Fibroblast of lung (primary cell): ENCODE measurements at regions not wholly inside any gene's neighbourhood (a gene's known extent, or its start where the extent isn't known, plus 50 kb on each side); places are given as distances from the start of the nearest gene placed in this dataset.

ENCODE experiments used
- DNase-seq, 2 donors: peaks; one replicate each; pipeline versions ENCODE4 v3.0.0 to v3.0.0-alpha.2; 2010; ENCODE audit warnings: low read depth in 2 of 2
- H2AFZ ChIP-seq: 2 replicates; pipeline ENCODE4 v1.5.1; 2012; ENCODE audit warnings: low read length, control low read depth, inconsistent platforms
- H3K27ac ChIP-seq: 2 replicates; pipeline ENCODE4 v1.5.1; 2011; ENCODE audit warnings: low read length, control low read depth; ENCODE audit not compliant: insufficient read depth
- H3K27me3 ChIP-seq: 2 replicates; pipeline ENCODE4 v1.5.1; 2011; ENCODE audit warnings: mild to moderate bottlenecking, low read length; ENCODE audit not compliant: control insufficient read depth, insufficient read depth
- H3K36me3 ChIP-seq: 2 replicates; pipeline ENCODE4 v1.5.1; 2011; ENCODE audit warnings: low read length; ENCODE audit not compliant: control insufficient read depth, insufficient read depth
- H3K4me1 ChIP-seq: 2 replicates; pipeline ENCODE4 v1.5.1; 2011; ENCODE audit warnings: low read length; ENCODE audit not compliant: control insufficient read depth, insufficient read depth; ENCODE audit errors: extremely low read depth
- H3K4me2 ChIP-seq: 2 replicates; pipeline ENCODE4 v1.5.1; 2011; ENCODE audit warnings: low read length, control low read depth; ENCODE audit not compliant: insufficient read depth; ENCODE audit errors: extremely low read depth
- H3K4me3 ChIP-seq, 4 experiments: fragments of 200-600 bp in 1 of 4; sonication (generic) in 1 of 4; replicated peaks in 1 of 4; 2 replicates each; pipeline ENCODE4 v1.5.1; 2011 to 2016; ENCODE audit warnings: low read length in 4 of 4, low read depth in 3 of 4, mild to moderate bottlenecking in 3 of 4, control low read depth in 2 of 4, inconsistent platforms in 1 of 4, mixed read lengths in 1 of 4; ENCODE audit not compliant: insufficient read depth in 1 of 4; ENCODE audit errors: control extremely low read depth in 1 of 4
- H3K79me2 ChIP-seq: 2 replicates; pipeline ENCODE4 v1.5.1; 2012; ENCODE audit warnings: mild to moderate bottlenecking, low read length, inconsistent platforms; ENCODE audit not compliant: control insufficient read depth, insufficient read depth
- H3K9ac ChIP-seq: 2 replicates; pipeline ENCODE4 v1.5.1; 2011; ENCODE audit warnings: mild to moderate bottlenecking, low read length, control low read depth; ENCODE audit not compliant: insufficient read depth
- H3K9me3 ChIP-seq: 2 replicates; pipeline ENCODE4 v1.5.1; 2012; ENCODE audit warnings: low read depth, low read length; ENCODE audit not compliant: control insufficient read depth, insufficient read depth
- H4K20me1 ChIP-seq: 2 replicates; pipeline ENCODE4 v1.5.1; 2011; ENCODE audit warnings: low read length; ENCODE audit not compliant: control insufficient read depth, insufficient read depth; ENCODE audit errors: extremely low read depth
- EZH2 ChIP-seq: IDR thresholded peaks from 2 replicates; pipeline ENCODE4 v1.5.1; 2012; ENCODE audit warnings: low read length, control low read depth, mild to moderate bottlenecking; ENCODE audit errors: missing control alignments
- TF ChIP-seq, protein P1 (sequence below), 2 donors: IDR thresholded peaks in 1 of 2; conservative IDR thresholded peaks in 1 of 2; 1 replicate in 1 of 2; 2 replicates in 1 of 2; pipeline ENCODE4 v1.5.1; 2011 to 2012; ENCODE audit warnings: low read length in 2 of 2, control low read depth in 1 of 2, inconsistent platforms in 1 of 2, low read depth in 1 of 2, mild to moderate bottlenecking in 1 of 2

DNA sequence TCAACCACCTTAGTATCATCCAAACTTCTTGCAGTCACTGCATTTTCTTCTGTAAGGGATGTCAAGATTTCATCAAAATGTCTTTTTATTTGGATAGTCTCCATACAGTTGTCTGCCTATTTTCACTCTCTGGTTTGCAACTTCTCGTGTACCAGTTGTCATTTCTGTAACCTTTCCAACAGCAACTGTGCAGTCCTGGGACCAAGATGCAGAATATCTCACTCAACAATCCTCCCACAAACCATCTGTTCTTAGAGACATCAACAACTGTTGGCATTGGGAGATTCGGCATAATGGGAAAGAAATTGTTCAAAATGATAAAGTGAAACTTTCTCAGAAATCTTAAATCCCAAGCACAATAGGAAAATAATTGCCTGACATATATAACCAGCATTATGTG, 933.6 kb upstream of the SLC39A10 start:
- H3K27ac ChIP-seq: no peak overlapping the region

GRCh38 chr2:194721227-194721626, 935.8 kb upstream of the SLC39A10 start:
- DNase-seq: no peak
- no peaks in the 10 kb centered on the region for H3K36me3 ChIP-seq
- H3K4me1 ChIP-seq: no peaks in the 10 kb centered on the region
- TF ChIP-seq, protein P1, sequence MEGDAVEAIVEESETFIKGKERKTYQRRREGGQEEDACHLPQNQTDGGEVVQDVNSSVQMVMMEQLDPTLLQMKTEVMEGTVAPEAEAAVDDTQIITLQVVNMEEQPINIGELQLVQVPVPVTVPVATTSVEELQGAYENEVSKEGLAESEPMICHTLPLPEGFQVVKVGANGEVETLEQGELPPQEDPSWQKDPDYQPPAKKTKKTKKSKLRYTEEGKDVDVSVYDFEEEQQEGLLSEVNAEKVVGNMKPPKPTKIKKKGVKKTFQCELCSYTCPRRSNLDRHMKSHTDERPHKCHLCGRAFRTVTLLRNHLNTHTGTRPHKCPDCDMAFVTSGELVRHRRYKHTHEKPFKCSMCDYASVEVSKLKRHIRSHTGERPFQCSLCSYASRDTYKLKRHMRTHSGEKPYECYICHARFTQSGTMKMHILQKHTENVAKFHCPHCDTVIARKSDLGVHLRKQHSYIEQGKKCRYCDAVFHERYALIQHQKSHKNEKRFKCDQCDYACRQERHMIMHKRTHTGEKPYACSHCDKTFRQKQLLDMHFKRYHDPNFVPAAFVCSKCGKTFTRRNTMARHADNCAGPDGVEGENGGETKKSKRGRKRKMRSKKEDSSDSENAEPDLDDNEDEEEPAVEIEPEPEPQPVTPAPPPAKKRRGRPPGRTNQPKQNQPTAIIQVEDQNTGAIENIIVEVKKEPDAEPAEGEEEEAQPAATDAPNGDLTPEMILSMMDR (conservative IDR thresholded peaks at IDR 0.05 in 1 of 2, IDR thresholded peaks at IDR 0.05 in 1 of 2; ENCODE audit: low read depth in 1 of 2, low read length in 2 of 2): no peak
- no peak for TF ChIP-seq EZH2
- no peak overlapping the region for H3K4me2 ChIP-seq
- H3K9me3 ChIP-seq: no peaks in the 10 kb centered on the region
- no peak overlapping the region for H3K27ac ChIP-seq
- no peak overlapping the region for H3K4me3 ChIP-seq
- H3K9ac ChIP-seq: no peak overlapping the region
- H4K20me1 ChIP-seq: no peaks in the 10 kb centered on the region
- H3K27me3 ChIP-seq: no peaks in the 10 kb centered on the region
- H3K79me2 ChIP-seq: no peaks in the 10 kb centered on the region
- H2AFZ ChIP-seq: no peak overlapping the region

More for the DNA sequence above, 933.6 kb upstream of the SLC39A10 start:
- Histone ChIP-seq H3K36me3 (no peaks in the 10 kb centered on the region), H2AFZ (no peak overlapping the region), H4K20me1 (no peaks in the 10 kb centered on the region), H3K4me2 (no peak overlapping the region), H3K4me1 (no peaks in the 10 kb centered on the region), H3K9ac (no peak overlapping the region), H3K27me3 (no peaks in the 10 kb centered on the region), H3K79me2 (no peaks in the 10 kb centered on the region), H3K4me3 (no peak overlapping the region), H3K9me3 (no peaks in the 10 kb centered on the region)
- TF ChIP-seq EZH2: no peak
- TF ChIP-seq, protein P1 (conservative IDR thresholded peaks at IDR 0.05 in 1 of 2, IDR thresholded peaks at IDR 0.05 in 1 of 2; ENCODE audit: low read depth in 1 of 2, low read length in 2 of 2): no peak
- no peak for DNase-seq

DNA sequence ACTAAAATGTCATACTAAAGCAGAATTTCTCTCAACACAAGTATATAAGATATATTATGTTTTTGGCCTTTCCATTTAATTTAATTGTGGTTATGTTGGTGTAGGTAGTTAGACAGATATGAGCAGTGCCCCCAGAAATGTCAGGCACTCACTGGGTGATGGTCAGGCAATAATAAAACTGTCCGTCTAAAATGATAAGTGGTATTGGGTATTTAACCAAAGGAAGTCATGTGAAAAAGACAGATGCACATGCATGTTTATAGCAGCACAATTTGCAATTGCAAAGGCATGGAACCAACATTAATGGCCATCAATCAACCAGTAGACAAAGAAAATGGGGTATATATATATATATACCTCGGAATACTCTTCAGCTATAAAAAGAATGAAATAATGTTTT, 936.6 kb upstream of the SLC39A10 start:
- Histone ChIP-seq H3K4me1 (no peaks in the 10 kb centered on the region), H2AFZ (no peak overlapping the region), H3K4me2 (no peak overlapping the region), H3K36me3 (no peaks in the 10 kb centered on the region), H3K27ac (no peak overlapping the region), H3K9ac (no peak overlapping the region), H3K4me3 (no peak overlapping the region), H4K20me1 (no peaks in the 10 kb centered on the region), H3K79me2 (no peaks in the 10 kb centered on the region), H3K27me3 (no peaks in the 10 kb centered on the region), H3K9me3 (no peaks in the 10 kb centered on the region)
- no peak for DNase-seq
- TF ChIP-seq EZH2: no peak
- TF ChIP-seq, protein P1 (conservative IDR thresholded peaks at IDR 0.05 in 1 of 2, IDR thresholded peaks at IDR 0.05 in 1 of 2; ENCODE audit: low read depth in 1 of 2, low read length in 2 of 2): no peak
